ENCODE measurements at regions not wholly inside any gene's neighbourhood (a gene's known extent, or its start where the extent isn't known, plus 50 kb on each side); places are given as distances from the start of the nearest gene placed in this dataset.

GRCh38 chr16:85377388-85378144 lies 235.6 kb upstream of the GSE1 start:
- Histone ChIP-seq H3K27me3 (no peaks in the 10 kb centered on the region), H3K36me3 (no peaks in the 10 kb centered on the region), H3K27ac (peak overlapping the region; percentile 38 to 69 (median 54)), H3K4me3 (no peak overlapping the region), H3K9me3 (no peaks in the 10 kb centered on the region), H3K4me1 (peaks cover 34 to 58% (median 46%) of the 10 kb centered on the region in 4 donors)
- 43 to 44% methylated on average over 1 to 16 of the region's 16 CpGs for WGBS, 2 donors (ENCODE audit: low coverage in 1 of 2)
- TF ChIP-seq POLR2AphosphoS5 (IDR thresholded peaks at IDR 0.05) (no peak), POLR2A (IDR thresholded peaks at IDR 0.05) (no peak), EP300 (IDR thresholded peaks at IDR 0.05; ENCODE audit: low read depth) (no peak)
- TF ChIP-seq, protein P1, sequence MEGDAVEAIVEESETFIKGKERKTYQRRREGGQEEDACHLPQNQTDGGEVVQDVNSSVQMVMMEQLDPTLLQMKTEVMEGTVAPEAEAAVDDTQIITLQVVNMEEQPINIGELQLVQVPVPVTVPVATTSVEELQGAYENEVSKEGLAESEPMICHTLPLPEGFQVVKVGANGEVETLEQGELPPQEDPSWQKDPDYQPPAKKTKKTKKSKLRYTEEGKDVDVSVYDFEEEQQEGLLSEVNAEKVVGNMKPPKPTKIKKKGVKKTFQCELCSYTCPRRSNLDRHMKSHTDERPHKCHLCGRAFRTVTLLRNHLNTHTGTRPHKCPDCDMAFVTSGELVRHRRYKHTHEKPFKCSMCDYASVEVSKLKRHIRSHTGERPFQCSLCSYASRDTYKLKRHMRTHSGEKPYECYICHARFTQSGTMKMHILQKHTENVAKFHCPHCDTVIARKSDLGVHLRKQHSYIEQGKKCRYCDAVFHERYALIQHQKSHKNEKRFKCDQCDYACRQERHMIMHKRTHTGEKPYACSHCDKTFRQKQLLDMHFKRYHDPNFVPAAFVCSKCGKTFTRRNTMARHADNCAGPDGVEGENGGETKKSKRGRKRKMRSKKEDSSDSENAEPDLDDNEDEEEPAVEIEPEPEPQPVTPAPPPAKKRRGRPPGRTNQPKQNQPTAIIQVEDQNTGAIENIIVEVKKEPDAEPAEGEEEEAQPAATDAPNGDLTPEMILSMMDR (IDR thresholded peaks at IDR 0.05), result no peak
- intact Hi-C loops (cut with DNase I; ENCODE audit: low total_unique reads), result no loop called here
- in situ Hi-C loops (cut with MboI; ENCODE audit: low pct_ligation_motif_present in 1 of 4, low pct_unique_long_range_greater_than_20kb in 1 of 4, low sequenced_read_pairs in 3 of 4), result no loop called here
- DNase-seq, result no peak

DNA sequence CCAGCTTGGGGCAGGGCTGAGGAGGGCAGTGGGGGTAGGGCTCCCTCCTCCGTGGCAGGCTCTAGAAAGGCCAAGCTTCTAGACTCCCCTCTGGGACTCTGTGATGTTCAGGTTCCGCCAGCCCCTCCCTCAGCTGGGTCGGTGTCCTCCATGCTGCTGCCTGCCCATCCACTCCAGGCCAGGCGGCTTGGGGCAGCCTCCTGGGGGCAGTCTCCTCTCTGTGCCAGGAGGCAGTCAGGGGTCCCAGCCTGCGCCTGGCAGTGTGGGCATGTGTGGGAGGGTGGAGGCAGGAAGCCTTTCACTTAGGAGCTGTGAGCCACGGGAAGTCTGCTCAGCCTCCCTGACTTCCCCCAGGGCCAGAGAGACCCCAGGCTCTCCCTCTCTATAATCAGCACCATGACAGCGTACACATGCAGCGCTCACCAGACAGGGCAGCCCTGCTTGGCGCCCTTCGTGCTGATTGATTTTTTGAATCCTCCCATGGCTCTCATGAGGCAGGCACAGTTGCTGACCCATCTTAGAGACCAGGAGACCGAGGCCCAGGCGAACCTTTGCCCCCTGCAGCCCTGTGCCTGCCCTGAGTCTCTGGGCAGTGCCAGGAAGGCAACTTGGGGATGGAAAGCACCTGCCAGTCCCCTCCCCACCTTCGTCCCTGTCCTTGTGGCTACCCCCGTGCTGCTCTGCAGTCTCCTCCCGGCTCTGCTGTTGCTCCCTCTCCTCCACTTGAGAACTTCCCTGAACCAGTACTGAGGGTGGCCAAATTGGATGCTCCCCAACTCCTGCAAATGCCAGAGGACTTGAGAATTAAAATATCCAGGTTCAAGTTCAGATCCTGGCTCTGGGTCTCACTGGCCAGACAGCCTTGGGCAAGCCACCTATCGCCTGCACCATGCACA lies 234.7 kb upstream of the GSE1 start:
- in situ Hi-C loops (cut with MboI; ENCODE audit: low pct_ligation_motif_present in 1 of 4, low pct_unique_long_range_greater_than_20kb in 1 of 4, low sequenced_read_pairs in 3 of 4) (no loop called here), intact Hi-C loops (cut with DNase I; ENCODE audit: low total_unique reads) (no loop called here)
- Histone ChIP-seq H3K36me3 (no peaks in the 10 kb centered on the region), H3K27ac (peak overlapping the region in 3 of 4 donors; percentile 4 to 64 (median 38)), H3K27me3 (no peaks in the 10 kb centered on the region), H3K9me3 (no peaks in the 10 kb centered on the region), H3K4me1 (peaks cover 33 to 52% (median 39%) of the 10 kb centered on the region in 4 donors), H3K4me3 (no peak overlapping the region)
- TF ChIP-seq, protein P1 (IDR thresholded peaks at IDR 0.05), result no peak
- no peak for TF ChIP-seq POLR2A (IDR thresholded peaks at IDR 0.05)
- no peak for TF ChIP-seq POLR2AphosphoS5 (IDR thresholded peaks at IDR 0.05)
- no peak for TF ChIP-seq EP300 (IDR thresholded peaks at IDR 0.05; ENCODE audit: low read depth)
- no peak for DNase-seq
- WGBS, 2 donors (ENCODE audit: low coverage in 1 of 2), result 81% methylated on average over 15 of the region's 16 CpGs; no CpG with 5 or more reads in 1 of the 2 donors

- peak overlapping the region in 2 of 4 donors; percentile 0 to 38 for H3K27ac ChIP-seq
- H3K36me3 ChIP-seq, result no peaks in the 10 kb centered on the region
- TF ChIP-seq POLR2AphosphoS5 (IDR thresholded peaks at IDR 0.05) (no peak), POLR2A (IDR thresholded peaks at IDR 0.05) (no peak), EP300 (IDR thresholded peaks at IDR 0.05; ENCODE audit: low read depth) (no peak)
- TF ChIP-seq, protein P1 (IDR thresholded peaks at IDR 0.05), result no peak
- in situ Hi-C loops (cut with MboI; ENCODE audit: low pct_ligation_motif_present in 1 of 4, low pct_unique_long_range_greater_than_20kb in 1 of 4, low sequenced_read_pairs in 3 of 4), result no loop called here
- no peaks in the 10 kb centered on the region for H3K27me3 ChIP-seq
- WGBS, 2 donors (ENCODE audit: low coverage in 1 of 2), result 69 to 80% methylated on average over 1 to 15 of the region's 15 CpGs
- no peak for DNase-seq
- no peak overlapping the region for H3K4me3 ChIP-seq
- intact Hi-C loops (cut with DNase I; ENCODE audit: low total_unique reads), result no loop called here
- H3K4me1 ChIP-seq, result peaks cover 33 to 53% (median 38%) of the 10 kb centered on the region in 4 donors
- no peaks in the 10 kb centered on the region for H3K9me3 ChIP-seq
Measured at GRCh38 chr16:85379041-85380001, 233.8 kb upstream of the GSE1 start.
